Stimulated activated CD8-positive, alpha-beta memory T cell treated with anti-CD3 and anti-CD28 coated beads, Interleukin-12 subunit alpha, Interleukin-12 subunit beta, amount 100 ng/mL, for 24 hours (primary cell): ENCODE measurements at regions not wholly inside any gene's neighbourhood (a gene's known extent, or its start where the extent isn't known, plus 50 kb on each side); places are given as distances from the start of the nearest gene placed in this dataset.

Source experiments
- DNase-seq: peaks from one replicate; pipeline ENCODE4 v3.0.0-alpha.2; 2020; ENCODE audit errors: extremely low read depth

DNA sequence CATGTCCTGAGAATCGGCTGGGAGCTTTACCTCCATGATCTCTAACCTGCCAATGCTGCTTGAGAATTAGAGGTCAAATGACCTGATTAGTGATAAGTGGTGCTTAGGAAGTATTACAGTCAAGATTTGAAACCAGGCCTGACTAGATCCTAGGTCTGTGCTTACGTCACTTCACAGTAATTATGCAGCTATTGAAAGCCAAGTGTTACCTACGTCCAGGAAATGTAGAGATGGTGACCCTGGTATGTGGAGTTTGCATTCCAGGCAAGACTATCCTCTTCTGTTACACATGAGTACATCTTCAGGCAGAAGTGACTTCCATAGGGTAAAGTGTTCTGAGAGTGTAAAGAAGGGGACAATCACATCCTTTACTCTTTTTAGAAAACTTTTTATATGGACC is 530.4 kb upstream of the TENM4 start:
- no peak for DNase-seq

DNA sequence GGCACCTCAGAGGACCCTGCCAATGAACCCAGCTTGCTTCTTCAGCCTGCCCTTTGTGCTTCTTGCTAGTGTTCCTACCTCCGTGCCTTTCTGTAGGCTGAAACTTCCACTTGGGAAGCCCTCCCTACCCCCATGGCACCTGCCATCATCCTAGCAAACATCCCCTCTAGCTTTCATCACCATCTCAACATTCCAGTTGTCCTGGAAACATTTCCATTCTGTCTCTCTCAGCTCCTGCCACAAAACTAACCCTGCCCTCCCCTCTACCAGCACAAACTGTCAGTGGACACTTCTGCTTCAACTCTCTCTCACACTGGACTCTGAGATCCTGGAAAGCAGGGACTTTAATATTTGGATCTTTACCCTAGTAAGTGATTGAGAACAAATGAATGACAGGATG is 525.8 kb upstream of the TENM4 start:
- no peak for DNase-seq

DNA sequence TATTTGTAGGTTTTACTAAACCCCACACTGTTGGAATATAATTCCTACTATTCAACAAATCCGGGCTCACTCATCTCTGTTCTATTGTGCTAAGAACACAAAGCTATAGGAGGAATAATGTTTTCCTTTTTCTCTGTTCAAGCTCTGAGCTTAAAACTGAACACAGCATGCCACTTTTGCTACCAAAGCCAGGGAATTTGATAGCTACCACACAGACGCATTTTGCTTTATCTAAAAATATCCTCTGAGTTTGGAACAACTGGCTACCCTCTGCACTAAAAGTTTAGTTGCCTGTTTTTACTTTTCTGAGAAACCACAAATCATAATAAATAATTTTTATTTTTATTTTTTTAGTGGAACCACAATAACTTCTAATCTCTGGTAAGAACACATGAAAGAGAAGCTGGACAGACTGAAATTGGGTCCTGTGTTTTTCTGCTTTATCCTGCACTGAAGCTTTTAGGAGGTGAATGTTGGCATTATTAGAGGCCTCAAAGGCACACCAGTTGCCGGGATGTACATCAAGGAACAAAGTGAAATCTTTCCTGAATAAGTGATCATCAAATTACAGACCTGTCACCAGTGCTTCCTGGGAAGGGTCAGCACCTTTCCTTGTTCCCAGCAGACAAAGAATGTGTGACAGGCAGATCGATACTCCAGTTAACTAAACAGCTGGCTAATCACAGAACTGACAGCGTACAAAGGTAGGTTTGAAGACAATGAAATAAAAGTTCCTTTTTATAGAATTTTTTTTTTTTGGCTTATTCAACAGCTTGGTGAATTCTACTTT is 523.2 kb upstream of the TENM4 start:
- DNase-seq: no peak

DNA sequence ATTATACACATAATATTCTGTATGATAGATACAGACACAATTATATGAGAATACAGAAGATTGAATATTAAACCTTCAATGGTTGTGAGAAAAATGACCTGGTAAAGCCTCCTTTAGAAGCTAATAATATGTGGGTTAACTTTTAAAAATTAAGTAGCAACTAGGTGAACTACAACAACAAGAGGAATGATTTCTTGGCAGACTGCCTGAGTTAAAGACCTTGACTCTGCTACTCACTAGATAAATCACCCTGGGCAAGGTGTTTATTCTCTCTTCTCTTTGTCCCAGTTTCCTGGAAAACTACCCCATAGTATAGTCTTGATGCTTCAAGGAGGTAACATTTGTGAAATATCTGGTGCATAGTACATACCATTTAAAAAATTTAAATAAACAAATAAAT is 519.6 kb upstream of the TENM4 start:
- DNase-seq: no peak

DNA sequence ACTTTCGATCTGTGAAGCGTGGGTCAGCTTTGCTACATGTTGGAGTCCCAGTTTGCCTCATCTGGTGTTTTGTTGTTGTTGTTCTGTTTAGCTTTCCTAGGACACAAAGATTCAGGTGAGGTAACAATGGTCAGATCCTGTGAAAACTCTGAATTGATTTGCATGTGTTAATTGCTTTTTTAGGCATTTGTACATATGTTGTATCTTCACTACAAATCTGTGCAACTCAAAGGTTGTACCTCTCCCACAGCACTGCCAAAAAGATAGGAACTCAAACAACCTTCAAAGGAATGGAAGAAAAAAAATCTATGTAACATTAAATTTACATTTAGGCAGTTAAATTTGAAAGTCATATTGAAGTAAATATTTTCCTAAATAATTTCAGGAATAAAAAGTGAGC is 518.5 kb upstream of the TENM4 start:
- DNase-seq: no peak

DNA sequence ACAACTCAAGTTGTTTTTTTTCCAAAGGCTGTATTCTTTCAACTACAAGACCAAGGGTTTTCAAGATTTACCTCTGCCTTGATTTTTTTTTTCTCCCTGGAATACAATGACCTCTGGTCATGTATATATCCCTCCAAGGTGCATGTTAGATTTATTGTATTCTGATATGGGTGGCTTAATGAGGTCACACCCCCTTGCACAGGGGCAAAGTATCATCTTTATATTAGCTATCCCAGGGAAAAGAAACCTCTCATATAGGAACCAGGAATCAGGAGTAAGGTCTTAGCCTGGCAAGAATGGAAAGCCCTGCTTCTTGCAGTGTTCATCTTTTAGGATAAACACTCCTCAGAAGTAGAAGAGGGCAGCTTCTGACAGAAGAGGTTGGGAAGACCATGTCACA is 516.9 kb upstream of the TENM4 start:
- DNase-seq: no peak

DNA sequence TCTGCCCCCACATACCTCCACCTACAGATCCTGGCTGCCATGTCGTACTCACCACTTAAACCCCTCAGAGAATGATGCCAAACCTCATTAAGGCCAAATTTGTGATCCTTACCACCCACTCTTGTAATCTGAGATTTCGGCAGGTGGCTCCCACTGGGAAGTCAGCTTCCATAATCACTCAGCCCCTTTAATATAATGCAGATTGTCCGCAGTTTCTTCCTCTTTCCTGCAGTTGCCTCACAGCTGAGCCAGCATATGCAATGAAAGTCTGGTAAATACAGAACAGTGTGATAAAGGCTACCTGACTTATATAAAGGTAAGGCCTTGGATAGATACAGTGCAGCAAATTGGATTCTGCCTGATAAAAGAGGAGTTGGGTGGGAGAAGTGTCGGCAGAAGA is 515.2 kb upstream of the TENM4 start:
- no peak for DNase-seq

DNA sequence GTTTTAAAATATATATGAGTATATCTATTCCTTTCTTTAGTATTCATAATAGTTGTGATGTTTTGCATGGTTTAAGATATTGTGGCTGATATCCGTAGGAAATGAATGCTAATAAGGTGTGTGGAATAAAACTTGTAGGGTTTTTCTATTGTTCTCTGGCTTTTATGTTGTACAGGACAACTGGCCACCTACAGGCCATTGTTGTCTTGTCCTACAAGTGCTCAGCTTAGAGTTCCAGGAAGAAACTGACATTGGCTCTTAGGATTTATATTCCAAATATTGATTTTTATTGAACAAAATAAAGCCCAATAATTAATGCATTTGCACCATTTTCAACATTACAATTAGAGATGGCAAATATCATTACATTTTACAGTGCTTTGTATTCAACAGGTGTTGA is 512.8 kb upstream of the TENM4 start:
- DNase-seq: no peak

DNA sequence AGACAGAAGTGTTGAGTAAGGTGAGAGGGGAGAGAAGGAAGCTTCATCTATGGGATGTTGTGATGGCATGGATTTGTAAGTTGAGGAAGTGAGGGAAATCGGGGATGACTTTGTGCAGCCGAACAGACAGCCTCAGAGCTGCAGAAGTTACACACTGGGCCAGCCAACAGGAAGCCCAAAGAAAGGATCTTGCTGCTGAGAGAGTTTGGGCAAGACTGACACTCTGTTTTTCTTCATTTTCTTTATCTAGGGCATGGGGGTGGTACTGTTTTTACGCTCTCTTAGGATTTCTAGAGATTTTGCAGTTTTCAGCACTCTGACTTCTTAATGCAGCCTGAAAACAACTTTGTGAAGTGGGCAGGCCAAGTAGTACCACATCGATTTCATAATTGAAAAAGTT is 509.9 kb upstream of the TENM4 start:
- DNase-seq: no peak

DNA sequence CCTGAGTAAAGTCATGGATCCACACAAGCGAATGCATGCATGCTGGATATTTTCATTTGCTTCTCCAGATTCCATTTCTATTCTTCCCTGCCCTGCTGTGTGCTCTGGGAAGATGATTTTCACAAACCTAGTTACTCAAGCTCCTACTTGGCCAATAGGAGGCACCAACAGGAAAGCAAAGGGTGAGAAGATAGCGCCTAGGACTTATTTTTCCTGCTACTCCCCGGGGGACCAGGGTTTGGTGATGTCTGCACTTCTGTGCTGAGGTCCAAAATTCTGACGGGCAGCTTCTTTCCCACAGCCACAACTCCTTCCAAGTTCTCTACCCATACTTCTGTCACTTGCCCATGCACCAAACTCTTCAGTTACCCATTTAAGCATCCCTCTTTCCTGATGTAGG is 509.3 kb upstream of the TENM4 start:
- DNase-seq: no peak

DNA sequence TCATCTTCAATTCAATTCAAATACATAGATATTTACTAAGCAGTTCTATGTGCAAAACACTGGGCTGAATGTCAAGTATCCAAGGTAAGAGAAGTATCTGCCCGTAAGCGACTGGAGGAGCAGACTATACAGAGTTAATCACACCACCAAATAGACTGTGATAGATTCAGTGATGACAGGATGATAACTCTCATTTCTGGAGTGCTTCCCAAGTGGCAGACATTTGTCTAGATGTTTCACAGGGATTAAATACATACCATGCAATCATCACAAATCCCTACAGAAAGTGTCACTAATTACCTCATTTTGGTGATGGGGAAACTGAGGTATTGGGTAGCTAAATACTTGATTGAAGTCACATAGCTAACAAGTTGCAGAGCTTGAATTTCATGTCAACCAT is 508.7 kb upstream of the TENM4 start:
- no peak for DNase-seq

DNA sequence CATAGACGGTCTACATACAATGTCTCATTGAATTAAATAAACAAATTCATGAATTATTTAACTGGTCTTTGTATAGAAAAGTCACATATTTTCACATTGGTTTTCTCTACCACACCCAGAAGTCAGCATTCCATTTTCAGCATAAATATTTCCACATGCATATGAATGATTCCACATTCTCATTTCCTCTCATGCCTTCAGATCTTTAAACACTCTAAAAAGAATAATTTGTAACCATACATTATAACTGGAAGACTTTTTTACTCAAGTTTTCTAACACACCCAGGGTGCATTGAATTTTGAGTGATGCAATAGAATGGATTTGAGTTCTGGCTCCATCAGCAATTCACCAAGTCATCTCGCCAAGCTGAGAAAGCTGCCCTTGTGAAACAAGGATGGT is 501.8 kb upstream of the TENM4 start:
- DNase-seq: no peak

DNA sequence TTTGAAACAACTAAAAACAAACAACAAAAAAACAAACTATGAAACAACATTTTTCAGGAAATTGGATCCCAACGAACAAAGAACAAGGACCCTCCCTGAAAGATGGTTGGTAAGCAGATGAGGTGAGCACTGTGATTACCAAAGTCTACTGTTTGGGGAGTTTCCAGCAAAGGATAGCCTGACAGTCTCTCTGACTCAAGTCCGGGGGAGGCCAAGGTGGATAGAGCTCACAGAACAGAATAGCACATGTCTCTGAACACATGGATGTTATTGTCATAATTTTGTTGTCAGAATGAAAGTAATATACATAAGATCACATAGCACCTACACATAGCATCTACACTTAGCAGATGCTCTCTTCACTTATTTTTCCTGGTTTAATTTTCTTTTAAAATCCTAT is 501.3 kb upstream of the TENM4 start:
- no peak for DNase-seq

DNA sequence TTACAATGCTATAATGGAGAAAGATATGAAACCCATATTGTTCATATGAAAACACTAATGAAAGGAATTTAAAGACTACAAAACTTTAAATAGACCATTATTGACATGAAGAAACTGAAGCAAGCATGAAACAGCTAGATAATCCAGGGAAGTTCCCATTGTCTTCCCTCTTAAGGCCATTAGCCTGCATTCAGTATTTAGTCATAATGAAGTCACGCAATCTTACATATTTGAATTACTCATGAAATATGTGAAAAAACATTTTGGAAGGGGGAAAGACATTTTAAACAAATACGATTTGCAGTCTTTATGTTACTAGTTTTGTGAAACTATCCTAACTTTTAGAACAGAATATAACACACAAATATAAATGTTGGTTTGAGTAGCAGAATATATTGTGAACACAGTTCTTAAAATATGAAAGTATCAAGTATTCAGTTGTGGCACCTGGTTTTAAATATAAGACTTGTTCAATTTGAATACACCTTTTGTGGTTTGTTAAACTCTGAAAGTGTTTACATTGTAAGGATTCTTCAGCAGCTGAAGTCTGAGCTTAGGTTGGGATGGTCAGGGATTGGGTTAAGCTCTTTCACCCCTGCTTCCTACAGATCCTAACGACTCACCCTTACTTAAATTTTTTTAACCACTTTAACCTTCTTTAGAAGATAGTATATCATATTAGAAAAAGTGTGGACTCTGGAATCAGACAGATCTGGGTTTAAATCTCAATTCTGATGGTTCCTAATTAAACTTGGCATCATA is 500.3 kb upstream of the TENM4 start:
- DNase-seq: no peak

DNA sequence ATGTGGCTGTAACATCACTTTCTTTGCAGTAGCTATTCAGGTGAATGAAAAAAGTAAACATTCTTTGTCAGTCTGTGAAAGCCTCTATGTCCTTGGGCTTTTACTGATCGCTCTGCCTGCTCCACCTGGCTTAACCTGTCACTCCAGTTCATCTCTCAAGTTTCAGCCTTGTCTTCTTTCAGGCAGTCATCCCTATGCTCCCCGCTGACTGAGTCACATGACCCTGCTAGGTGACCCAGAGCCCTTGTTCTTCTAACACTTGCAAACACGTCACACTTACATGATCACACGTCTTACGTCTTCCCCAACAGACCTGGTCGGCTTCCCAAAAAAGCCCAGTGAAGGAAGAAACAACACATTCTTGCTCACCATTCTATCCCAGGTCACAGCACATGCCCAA is 499.3 kb upstream of the TENM4 start:
- DNase-seq: no peak

DNA sequence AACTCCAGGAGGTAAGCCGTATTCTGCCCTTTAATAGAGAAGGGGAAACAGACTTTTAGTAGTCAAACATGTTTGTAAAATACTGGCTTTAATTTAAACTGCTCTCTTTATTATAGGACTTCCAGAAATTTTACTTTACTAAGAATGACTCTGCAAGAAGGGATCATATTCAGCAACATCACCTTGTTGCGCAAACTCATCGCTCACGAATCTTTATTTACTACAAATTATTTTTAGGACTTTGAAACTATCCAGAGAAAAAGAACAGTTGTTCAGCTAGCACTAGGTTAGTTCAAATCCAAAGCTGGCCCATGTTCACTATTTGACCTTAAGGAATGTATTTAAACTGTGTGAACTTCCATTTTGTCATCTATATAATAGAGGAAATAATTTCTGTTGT is 498.3 kb upstream of the TENM4 start:
- no peak for DNase-seq

DNA sequence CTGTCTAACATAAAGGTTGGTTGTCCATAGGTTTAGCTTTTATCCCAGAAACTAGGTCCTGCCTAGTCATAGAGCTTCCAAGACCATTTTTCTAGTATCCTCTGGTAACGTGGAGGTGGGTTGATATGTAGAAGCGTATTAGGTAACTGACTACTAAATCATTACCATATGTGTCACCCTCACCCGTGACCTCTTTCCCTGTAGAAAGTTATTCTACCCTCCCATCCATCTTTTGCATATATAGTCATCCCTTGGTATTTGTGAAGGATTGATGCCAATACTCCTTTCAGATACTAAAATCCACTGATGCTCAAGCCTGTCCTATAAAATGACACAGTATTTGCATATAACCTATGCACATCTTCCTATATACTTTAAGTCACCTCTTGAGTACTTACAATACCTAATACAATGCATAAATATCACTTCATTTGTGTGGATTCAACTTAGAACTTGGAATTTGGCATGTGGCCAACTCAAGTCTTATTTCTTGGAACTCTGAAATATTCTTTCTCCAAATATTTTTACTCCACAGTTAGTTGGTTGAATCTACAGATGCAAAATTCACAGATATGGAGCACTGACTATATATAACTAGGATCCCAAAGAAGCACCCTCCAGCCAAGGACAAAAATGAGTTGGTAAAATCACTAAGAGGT is 497.0 kb upstream of the TENM4 start:
- DNase-seq: no peak

DNA sequence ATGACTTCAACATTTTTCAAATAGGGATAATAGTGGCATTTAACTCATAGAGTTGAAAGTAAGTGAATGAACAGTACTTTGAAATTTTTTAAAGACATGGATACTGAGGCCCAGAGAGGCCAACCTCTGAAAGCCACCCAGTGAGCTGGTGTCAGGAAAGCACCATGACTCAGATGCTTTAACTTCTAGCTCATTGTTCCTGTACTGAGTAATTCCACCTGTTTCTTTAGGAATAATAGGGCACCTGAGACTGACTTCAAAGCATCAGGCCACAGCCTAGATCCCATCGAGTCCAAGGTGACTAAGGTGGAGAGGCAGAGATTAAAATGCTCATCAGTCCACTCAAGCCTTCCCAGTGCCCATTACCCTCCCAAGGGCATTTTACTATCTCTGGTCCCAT is 491.8 kb upstream of the TENM4 start:
- DNase-seq: no peak

DNA sequence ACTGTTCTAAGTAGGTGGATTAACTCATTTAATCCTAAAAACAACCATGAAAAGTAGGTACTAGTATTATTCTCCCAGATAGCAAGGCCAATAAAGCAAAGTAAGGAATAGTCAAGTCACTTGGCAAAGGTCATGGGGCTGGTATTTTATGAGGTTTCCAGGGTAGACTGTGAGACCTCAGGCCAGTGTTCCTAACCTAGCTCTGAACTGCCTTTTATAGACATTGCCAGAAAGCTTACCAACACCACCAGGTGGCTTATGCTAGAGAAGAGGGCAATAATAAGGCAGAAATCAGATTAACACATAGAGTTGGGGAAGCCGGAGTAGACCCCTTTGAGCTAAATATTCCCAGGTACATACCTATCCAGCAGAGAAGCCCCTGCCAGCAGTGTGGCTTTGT is 490.9 kb upstream of the TENM4 start:
- DNase-seq: no peak

DNA sequence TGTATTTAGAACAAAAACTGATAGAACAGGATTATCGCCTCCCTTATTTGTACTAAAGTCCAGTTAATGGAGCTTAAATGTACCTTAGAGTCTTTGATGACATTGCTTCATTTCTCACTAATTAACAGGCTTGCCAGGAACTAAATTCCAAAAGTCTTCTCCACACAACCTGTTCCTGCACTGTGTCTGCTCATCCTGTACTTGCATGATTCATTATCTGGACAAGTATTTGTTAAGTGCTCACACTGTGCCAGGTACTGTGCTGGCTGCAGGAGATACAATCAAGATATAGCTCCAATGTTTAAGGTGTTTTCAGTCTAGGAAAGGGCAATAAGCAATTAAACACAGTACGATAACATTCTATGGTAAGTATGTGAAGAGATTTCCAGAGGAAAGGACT is 485.9 kb upstream of the TENM4 start:
- no peak for DNase-seq

DNA sequence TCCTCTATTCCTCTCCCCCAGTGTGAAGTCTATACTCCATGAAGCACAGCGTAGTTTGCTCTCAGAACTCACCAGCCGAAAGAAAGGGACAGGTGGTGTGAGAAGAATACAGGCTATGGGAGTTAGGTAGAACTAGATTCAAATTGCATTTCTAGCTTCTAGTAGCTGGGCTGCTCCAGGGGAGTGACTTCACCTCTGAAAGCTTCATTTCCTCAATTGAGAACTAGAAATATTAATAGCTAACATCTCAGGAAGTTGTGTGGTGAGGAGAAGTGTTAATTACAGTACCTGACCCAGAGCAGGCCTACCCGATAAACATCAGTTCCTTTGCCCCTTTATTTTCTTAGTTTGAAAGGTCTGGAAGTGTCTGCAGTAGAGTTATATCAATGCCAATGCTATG is 484.7 kb upstream of the TENM4 start:
- DNase-seq: no peak

DNA sequence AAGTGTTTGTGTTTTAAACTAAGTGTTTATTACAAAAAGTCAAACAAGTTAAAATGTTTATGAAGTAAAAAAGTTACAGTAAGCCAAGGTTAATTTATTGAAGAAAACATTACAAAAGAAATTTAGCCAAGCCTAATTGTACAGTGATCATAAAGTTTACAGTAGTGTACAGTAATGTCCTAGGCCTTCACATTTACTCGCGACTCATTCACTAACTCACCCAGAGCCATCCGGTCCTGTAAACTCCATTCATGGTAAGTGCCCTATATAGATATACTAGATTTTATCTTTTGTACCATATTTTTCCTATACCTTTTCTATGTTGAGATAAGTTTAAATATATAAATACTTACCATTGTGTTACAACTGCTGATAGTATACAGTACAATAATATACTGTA is 481.8 kb upstream of the TENM4 start:
- no peak for DNase-seq

DNA sequence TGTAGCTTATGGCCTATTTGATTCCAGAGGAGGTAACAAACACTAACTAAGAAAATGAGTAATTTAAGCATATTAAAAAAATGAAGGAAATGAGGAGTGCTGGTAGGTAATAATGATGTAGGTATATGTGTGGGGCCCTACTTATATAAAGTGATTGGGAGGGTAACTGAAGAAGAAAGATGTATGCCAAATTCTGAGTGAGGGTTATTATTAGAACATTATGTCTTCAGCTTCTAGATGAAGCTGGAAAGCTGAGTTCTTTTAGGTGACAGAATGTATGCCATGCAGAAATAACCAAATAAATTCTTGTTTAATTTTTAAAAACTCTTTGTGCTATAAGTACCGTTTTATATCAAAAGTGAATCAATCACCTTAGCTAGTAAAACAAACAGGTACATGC is 479.6 kb upstream of the TENM4 start:
- DNase-seq: no peak
